K562 (cell line): ENCODE measurements at regions not wholly inside any gene's neighbourhood (a gene's known extent, or its start where the extent isn't known, plus 50 kb on each side); places are given as distances from the start of the nearest gene placed in this dataset.

Experiments used
- ATAC-seq: fragments of 200-7000 bp; cut with Tn5 transposase; 3 replicates; pipeline ENCODE4 v1.9.1; 2020; ENCODE audit warnings: moderate library complexity
- BruUV-seq: library from RNA; stranded (reverse); fragments of 400-500 nt; replicated peaks from 2 replicates; lab custom pipeline; 2021; lab: Mats Ljungman, UMichigan
- CTCF ChIA-PET: fragments of 300-600 bp; formaldehyde crosslinking; extraction: SDS; loops from one replicate; lab custom pipeline; 2021; ENCODE audit warnings: low intra/inter-chr PET ratio; lab: Yijun Ruan, JAX
- POLR2A ChIA-PET: fragments of 300-600, 350-650 bp; sonication (Branson Sonifier 250); formaldehyde crosslinking; extraction: SDS; loops from one replicate; lab custom pipeline; 2021; ENCODE audit warnings: antibody characterized with exemption, inconsistent platforms; lab: Yijun Ruan, JAX
- DNase-seq, 4 experiments: peaks; one replicate each; pipeline versions ENCODE4 v3.0.0 to v3.0.0-alpha.2; 2011 to 2018; ENCODE audit warnings: low spot score in 3 of 4, mixed read lengths in 3 of 4; ENCODE audit errors: extremely low read depth in 1 of 4
- FAIRE-seq: peaks from 2 replicates; lab custom pipeline; 2011; peaks lifted over from hg19 to GRCh38; lab: Jason Lieb, UNC
- H2AFZ ChIP-seq: 2 replicates; pipeline ENCODE4 v1.6.0; 2011; ENCODE audit warnings: low read depth, low read length, control low read depth, inconsistent platforms
- H3K27ac ChIP-seq: fragments of 200-600 bp; 3 replicates; pipeline ENCODE4 v1.8.0; 2011; ENCODE audit warnings: low read depth, mild to moderate bottlenecking, control low read depth, inconsistent platforms, low read length, moderate library complexity, mixed read lengths; ENCODE audit errors: extremely low read depth
- H3K27me3 ChIP-seq, 2 experiments: fragments of 300-600 bp in 1 of 2; 2 replicates in 1 of 2; 3 replicates in 1 of 2; pipeline versions ENCODE4 v1.6.0 to v1.8.0; 2011; ENCODE audit warnings: inconsistent platforms in 2 of 2, low read length in 2 of 2, mild to moderate bottlenecking in 1 of 2, mixed read lengths in 1 of 2, moderate library complexity in 1 of 2; ENCODE audit not compliant: control insufficient read depth in 2 of 2, insufficient read depth in 2 of 2
- H3K36me3 ChIP-seq: fragments of 300-600 bp; 3 replicates; pipeline ENCODE4 v1.8.0; 2011; ENCODE audit warnings: mild to moderate bottlenecking, low read length, inconsistent platforms; ENCODE audit not compliant: control insufficient read depth, insufficient read depth
- H3K4me1 ChIP-seq, 2 experiments: fragments of 200-600 bp in 1 of 2; replicated peaks in 1 of 2; 2 replicates in 1 of 2; 3 replicates in 1 of 2; pipeline versions ENCODE4 v1.5.1 to v1.8.0; 2011; ENCODE audit warnings: inconsistent platforms in 2 of 2, low read length in 2 of 2, mild to moderate bottlenecking in 1 of 2, mixed read lengths in 1 of 2, moderate library complexity in 1 of 2; ENCODE audit not compliant: control insufficient read depth in 2 of 2, insufficient read depth in 2 of 2
- H3K4me2 ChIP-seq: 2 replicates; pipeline ENCODE4 v1.6.1; 2011; ENCODE audit warnings: low read length, control low read depth, inconsistent platforms, mixed read lengths; ENCODE audit not compliant: insufficient read depth
- H3K4me3 ChIP-seq: fragments of 200-600 bp; sonication (generic), shearing (Covaris generic); 2 replicates; pipeline ENCODE4 v1.5.1; 2016; ENCODE audit warnings: control low read depth, inconsistent platforms
- H3K79me2 ChIP-seq: fragments of 200-600 bp; 3 replicates; pipeline ENCODE4 v1.8.0; 2011; ENCODE audit warnings: low read length, inconsistent platforms; ENCODE audit not compliant: control insufficient read depth, insufficient read depth
- H3K9ac ChIP-seq, 2 experiments: 2 replicates each; pipeline versions ENCODE4 v1.6.0 to v1.6.1; 2011; ENCODE audit warnings: low read depth in 2 of 2, low read length in 2 of 2, control low read depth in 1 of 2, inconsistent platforms in 1 of 2, mild to moderate bottlenecking in 1 of 2, mixed read lengths in 1 of 2; ENCODE audit not compliant: insufficient read depth in 1 of 2
- H3K9me1 ChIP-seq: one replicate; pipeline ENCODE4 v1.6.0; 2011; ENCODE audit warnings: inconsistent platforms, mild to moderate bottlenecking, low read length, moderate library complexity; ENCODE audit not compliant: control insufficient read depth, insufficient read depth
- H3K9me3 ChIP-seq: replicated peaks from 2 replicates; pipeline ENCODE4 v1.5.1; 2011; ENCODE audit warnings: low read depth, low read length, inconsistent platforms; ENCODE audit not compliant: control insufficient read depth, insufficient read depth
- H4K20me1 ChIP-seq: replicated peaks from 2 replicates; pipeline ENCODE4 v1.6.1; 2011; ENCODE audit warnings: low read length, inconsistent platforms, mixed read lengths; ENCODE audit not compliant: control insufficient read depth, insufficient read depth
- ESRRB ChIP-seq: fragments of 250-450 bp; sonication (Bioruptor Pico); IDR thresholded peaks from 2 replicates; pipeline ENCODE4 v1.5.0; 2020; ENCODE audit warnings: mild to moderate bottlenecking, moderate library complexity, borderline replicate concordance
- MYC ChIP-seq, 2 experiments: fragments of 250-450 bp in 1 of 2; sonication (Bioruptor Pico) in 1 of 2; IDR thresholded peaks; 2 replicates each; pipeline versions ENCODE4 v1.5.1 to v1.6.1; 2012 to 2021; ENCODE audit warnings: low read depth in 2 of 2, borderline replicate concordance in 1 of 2, improper control_type of control experiment in 1 of 2, low read length in 1 of 2, mild to moderate bottlenecking in 1 of 2, moderate library complexity in 1 of 2
- TCF7L2 ChIP-seq: fragments of 150-350 bp; IDR thresholded peaks from 2 replicates; pipeline ENCODE4 v1.6.1; 2016; ENCODE audit warnings: low read depth, mild to moderate bottlenecking, low read length, moderate library complexity
- WGBS: fragments of 100-300 bp; shearing (Covaris generic); methylation state at CpG from one replicate; pipeline ENCODE4 v1.1.6; 2016; ENCODE audit warnings: low coverage, mixed read lengths; ENCODE audit not compliant: insufficient coverage; ENCODE audit errors: missing lambda C conversion rate; 5-methylcytosine and 5-hydroxymethylcytosine counted together
- in situ Hi-C: fragments of 300-500 bp; cut with MboI; formaldehyde crosslinking; loops from 4 replicates; pipeline ENCODE4 v1.15.0; 2018; ENCODE audit warnings: inconsistent platforms, mixed read lengths
- intact Hi-C: fragments of 100-400 bp; cut with micrococcal nuclease; formaldehyde crosslinking; loops from 2 replicates; pipeline ENCODE4 v1.14.2; 2022
- TF ChIP-seq, protein P1 (sequence below): sonication (generic); formaldehyde crosslinking; IDR thresholded peaks from 2 replicates; pipeline ENCODE4 v1.8.1; 2023; ENCODE audit warnings: mild to moderate bottlenecking, missing genetic modification reagents, moderate library complexity
- TF ChIP-seq, protein P2 (sequence below): sonication (generic); IDR thresholded peaks from 2 replicates; pipeline ENCODE4 v1.6.1; 2016
- TF ChIP-seq, protein P3 (sequence below): fragments of 200-600 bp; sonication (generic); IDR thresholded peaks from one replicate; pipeline ENCODE4 v1.6.1; 2012; ENCODE audit warnings: mild to moderate bottlenecking, low read depth, low read length, inconsistent platforms

DNA sequence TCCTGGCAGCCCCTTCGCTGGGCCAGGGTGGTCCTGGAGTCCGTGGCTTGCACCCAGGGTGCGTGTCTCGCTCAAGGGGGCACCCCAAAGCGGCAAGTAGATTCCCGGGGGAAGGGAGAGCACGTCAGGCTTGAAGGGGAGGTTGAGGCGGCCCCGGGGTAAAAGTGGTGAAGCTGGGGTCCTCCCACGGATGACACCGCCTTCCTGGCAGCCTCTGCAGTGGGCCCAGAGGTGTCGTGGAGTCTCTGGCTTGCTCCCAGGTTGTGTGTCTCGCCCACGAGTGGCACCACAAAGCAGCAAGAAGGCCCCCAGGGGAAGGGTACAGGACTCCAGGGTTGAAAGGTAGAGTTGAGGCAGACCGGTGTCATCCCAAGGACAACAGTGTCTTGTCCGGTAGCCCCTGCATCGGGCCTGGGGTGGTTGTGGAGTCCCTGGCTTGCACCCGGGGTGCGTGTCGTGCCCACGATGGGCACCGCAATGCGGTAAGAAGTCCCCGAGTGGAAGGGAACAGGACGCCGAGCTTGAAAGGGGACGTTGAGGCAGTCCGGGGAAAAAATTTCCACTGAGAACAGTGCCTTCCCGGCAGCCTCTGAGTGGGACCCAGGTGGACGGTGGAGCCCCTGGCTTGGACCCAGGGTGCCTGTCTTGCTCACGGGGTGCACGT lies 158.0 kb upstream of the ALG10B start:
- Histone ChIP-seq H3K9me1 (no peaks in the 10 kb centered on the region), H3K27me3 (peaks cover 8 to 77% of the 10 kb centered on the region in 2 experiments; a peak in 3 of 5 replicates), H3K36me3 (no peaks in the 10 kb centered on the region), H3K9ac (no peak overlapping the region), H3K4me3 (no peak overlapping the region), H3K9me3 (no peaks in the 10 kb centered on the region), H4K20me1 (no peaks in the 10 kb centered on the region), H3K79me2 (no peaks in the 10 kb centered on the region), H2AFZ (no peak overlapping the region), H3K27ac (no peak overlapping the region), H3K4me1 (peaks cover 0 to 32% of the 10 kb centered on the region in 2 experiments; a peak in 2 of 5 replicates), H3K4me2 (no peak overlapping the region)
- 0% methylated on average over 27 of the region's 32 CpGs for WGBS
- BruUV-seq: no TSS peak
- in situ Hi-C loops: no loop called here
- intact Hi-C loops: loop anchor here (5.0 kb wide), 1 partner anchor 1119 kb away; no protein-coding TSS in a partner anchor
- CTCF ChIA-PET: no interaction called here
- DNase-seq (no peak), ATAC-seq (no peak), FAIRE-seq (no peak)
- POLR2A ChIA-PET: no interaction called here
- TF ChIP-seq, protein P1, sequence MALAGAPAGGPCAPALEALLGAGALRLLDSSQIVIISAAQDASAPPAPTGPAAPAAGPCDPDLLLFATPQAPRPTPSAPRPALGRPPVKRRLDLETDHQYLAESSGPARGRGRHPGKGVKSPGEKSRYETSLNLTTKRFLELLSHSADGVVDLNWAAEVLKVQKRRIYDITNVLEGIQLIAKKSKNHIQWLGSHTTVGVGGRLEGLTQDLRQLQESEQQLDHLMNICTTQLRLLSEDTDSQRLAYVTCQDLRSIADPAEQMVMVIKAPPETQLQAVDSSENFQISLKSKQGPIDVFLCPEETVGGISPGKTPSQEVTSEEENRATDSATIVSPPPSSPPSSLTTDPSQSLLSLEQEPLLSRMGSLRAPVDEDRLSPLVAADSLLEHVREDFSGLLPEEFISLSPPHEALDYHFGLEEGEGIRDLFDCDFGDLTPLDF (CRISPR knock-in tag): no peak
- no peak for TF ChIP-seq ESRRB
- TF ChIP-seq, protein P2, sequence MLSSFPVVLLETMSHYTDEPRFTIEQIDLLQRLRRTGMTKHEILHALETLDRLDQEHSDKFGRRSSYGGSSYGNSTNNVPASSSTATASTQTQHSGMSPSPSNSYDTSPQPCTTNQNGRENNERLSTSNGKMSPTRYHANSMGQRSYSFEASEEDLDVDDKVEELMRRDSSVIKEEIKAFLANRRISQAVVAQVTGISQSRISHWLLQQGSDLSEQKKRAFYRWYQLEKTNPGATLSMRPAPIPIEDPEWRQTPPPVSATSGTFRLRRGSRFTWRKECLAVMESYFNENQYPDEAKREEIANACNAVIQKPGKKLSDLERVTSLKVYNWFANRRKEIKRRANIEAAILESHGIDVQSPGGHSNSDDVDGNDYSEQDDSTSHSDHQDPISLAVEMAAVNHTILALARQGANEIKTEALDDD: no peak
- TF ChIP-seq, protein P3, sequence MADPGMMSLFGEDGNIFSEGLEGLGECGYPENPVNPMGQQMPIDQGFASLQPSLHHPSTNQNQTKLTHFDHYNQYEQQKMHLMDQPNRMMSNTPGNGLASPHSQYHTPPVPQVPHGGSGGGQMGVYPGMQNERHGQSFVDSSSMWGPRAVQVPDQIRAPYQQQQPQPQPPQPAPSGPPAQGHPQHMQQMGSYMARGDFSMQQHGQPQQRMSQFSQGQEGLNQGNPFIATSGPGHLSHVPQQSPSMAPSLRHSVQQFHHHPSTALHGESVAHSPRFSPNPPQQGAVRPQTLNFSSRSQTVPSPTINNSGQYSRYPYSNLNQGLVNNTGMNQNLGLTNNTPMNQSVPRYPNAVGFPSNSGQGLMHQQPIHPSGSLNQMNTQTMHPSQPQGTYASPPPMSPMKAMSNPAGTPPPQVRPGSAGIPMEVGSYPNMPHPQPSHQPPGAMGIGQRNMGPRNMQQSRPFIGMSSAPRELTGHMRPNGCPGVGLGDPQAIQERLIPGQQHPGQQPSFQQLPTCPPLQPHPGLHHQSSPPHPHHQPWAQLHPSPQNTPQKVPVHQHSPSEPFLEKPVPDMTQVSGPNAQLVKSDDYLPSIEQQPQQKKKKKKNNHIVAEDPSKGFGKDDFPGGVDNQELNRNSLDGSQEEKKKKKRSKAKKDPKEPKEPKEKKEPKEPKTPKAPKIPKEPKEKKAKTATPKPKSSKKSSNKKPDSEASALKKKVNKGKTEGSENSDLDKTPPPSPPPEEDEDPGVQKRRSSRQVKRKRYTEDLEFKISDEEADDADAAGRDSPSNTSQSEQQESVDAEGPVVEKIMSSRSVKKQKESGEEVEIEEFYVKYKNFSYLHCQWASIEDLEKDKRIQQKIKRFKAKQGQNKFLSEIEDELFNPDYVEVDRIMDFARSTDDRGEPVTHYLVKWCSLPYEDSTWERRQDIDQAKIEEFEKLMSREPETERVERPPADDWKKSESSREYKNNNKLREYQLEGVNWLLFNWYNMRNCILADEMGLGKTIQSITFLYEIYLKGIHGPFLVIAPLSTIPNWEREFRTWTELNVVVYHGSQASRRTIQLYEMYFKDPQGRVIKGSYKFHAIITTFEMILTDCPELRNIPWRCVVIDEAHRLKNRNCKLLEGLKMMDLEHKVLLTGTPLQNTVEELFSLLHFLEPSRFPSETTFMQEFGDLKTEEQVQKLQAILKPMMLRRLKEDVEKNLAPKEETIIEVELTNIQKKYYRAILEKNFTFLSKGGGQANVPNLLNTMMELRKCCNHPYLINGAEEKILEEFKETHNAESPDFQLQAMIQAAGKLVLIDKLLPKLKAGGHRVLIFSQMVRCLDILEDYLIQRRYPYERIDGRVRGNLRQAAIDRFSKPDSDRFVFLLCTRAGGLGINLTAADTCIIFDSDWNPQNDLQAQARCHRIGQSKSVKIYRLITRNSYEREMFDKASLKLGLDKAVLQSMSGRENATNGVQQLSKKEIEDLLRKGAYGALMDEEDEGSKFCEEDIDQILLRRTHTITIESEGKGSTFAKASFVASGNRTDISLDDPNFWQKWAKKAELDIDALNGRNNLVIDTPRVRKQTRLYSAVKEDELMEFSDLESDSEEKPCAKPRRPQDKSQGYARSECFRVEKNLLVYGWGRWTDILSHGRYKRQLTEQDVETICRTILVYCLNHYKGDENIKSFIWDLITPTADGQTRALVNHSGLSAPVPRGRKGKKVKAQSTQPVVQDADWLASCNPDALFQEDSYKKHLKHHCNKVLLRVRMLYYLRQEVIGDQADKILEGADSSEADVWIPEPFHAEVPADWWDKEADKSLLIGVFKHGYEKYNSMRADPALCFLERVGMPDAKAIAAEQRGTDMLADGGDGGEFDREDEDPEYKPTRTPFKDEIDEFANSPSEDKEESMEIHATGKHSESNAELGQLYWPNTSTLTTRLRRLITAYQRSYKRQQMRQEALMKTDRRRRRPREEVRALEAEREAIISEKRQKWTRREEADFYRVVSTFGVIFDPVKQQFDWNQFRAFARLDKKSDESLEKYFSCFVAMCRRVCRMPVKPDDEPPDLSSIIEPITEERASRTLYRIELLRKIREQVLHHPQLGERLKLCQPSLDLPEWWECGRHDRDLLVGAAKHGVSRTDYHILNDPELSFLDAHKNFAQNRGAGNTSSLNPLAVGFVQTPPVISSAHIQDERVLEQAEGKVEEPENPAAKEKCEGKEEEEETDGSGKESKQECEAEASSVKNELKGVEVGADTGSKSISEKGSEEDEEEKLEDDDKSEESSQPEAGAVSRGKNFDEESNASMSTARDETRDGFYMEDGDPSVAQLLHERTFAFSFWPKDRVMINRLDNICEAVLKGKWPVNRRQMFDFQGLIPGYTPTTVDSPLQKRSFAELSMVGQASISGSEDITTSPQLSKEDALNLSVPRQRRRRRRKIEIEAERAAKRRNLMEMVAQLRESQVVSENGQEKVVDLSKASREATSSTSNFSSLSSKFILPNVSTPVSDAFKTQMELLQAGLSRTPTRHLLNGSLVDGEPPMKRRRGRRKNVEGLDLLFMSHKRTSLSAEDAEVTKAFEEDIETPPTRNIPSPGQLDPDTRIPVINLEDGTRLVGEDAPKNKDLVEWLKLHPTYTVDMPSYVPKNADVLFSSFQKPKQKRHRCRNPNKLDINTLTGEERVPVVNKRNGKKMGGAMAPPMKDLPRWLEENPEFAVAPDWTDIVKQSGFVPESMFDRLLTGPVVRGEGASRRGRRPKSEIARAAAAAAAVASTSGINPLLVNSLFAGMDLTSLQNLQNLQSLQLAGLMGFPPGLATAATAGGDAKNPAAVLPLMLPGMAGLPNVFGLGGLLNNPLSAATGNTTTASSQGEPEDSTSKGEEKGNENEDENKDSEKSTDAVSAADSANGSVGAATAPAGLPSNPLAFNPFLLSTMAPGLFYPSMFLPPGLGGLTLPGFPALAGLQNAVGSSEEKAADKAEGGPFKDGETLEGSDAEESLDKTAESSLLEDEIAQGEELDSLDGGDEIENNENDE: no peak
- TF ChIP-seq TCF7L2: no peak
- TF ChIP-seq MYC (IDR thresholded peaks at IDR 0.05; ENCODE audit: low read depth, low read length): no peak
- TF ChIP-seq MYC (CRISPR knock-in tag; IDR thresholded peaks at IDR 0.05; ENCODE audit: borderline replicate concordance, low read depth): no peak
